MCF 10A (cell line): ENCODE measurements at regions not wholly inside any gene's neighbourhood (a gene's known extent, or its start where the extent isn't known, plus 50 kb on each side); places are given as distances from the start of the nearest gene placed in this dataset.

Source experiments
- BruUV-seq: library from RNA; stranded (reverse); fragments of 400-500 nt; replicated peaks from 2 replicates; lab custom pipeline; 2021; lab: Mats Ljungman, UMichigan
- CTCF ChIA-PET: fragments of 300-600 bp; sonication (Branson Sonifier 250); formaldehyde crosslinking; extraction: SDS; loops from one replicate; lab custom pipeline; 2021; ENCODE audit warnings: antibody characterized with exemption, inconsistent platforms; lab: Yijun Ruan, JAX
- POLR2A ChIA-PET: fragments of 300-600, 350-650 bp; sonication (Branson Sonifier 250); formaldehyde crosslinking; extraction: SDS; loops from one replicate; lab custom pipeline; 2020; ENCODE audit warnings: antibody characterized with exemption, inconsistent platforms; lab: Yijun Ruan, JAX
- DNase-seq: peaks from one replicate; pipeline ENCODE4 v3.0.0-alpha.2; 2018; ENCODE audit not compliant: unreplicated experiment
- H3K27ac Mint-ChIP-seq: one replicate; pipeline ENCODE4 v1.8.0; 2022; ENCODE audit warnings: mild to moderate bottlenecking, low read depth, mixed read lengths; ENCODE audit not compliant: unreplicated experiment
- H3K27me3 Mint-ChIP-seq: one replicate; pipeline ENCODE4 v1.8.0; 2022; ENCODE audit warnings: mixed read lengths; ENCODE audit not compliant: insufficient read depth, unreplicated experiment
- H3K36me3 Mint-ChIP-seq: one replicate; pipeline ENCODE4 v1.8.0; 2022; ENCODE audit warnings: mild to moderate bottlenecking, moderate library complexity, mixed read lengths; ENCODE audit not compliant: insufficient read depth, unreplicated experiment
- H3K4me1 Mint-ChIP-seq: one replicate; pipeline ENCODE4 v1.8.0; 2022; ENCODE audit warnings: mixed read lengths; ENCODE audit not compliant: insufficient read depth, unreplicated experiment
- H3K4me3 Mint-ChIP-seq: one replicate; pipeline ENCODE4 v1.8.0; 2022; ENCODE audit warnings: mild to moderate bottlenecking, moderate library complexity, mixed read lengths; ENCODE audit not compliant: unreplicated experiment
- H3K9me3 Mint-ChIP-seq: one replicate; pipeline ENCODE4 v1.8.0; 2022; ENCODE audit warnings: mixed read lengths; ENCODE audit not compliant: unreplicated experiment
- intact Hi-C: fragments of 100-400 bp; cut with micrococcal nuclease; formaldehyde crosslinking; loops from 2 replicates; pipeline ENCODE4 v1.14.1; 2022
- TF ChIP-seq, protein P1 (sequence below): fragments of 200-600 bp; IDR thresholded peaks from one replicate; pipeline ENCODE4 v1.8.0; 2022; ENCODE audit warnings: antibody characterized with exemption, mild to moderate bottlenecking; ENCODE audit not compliant: unreplicated experiment

DNA sequence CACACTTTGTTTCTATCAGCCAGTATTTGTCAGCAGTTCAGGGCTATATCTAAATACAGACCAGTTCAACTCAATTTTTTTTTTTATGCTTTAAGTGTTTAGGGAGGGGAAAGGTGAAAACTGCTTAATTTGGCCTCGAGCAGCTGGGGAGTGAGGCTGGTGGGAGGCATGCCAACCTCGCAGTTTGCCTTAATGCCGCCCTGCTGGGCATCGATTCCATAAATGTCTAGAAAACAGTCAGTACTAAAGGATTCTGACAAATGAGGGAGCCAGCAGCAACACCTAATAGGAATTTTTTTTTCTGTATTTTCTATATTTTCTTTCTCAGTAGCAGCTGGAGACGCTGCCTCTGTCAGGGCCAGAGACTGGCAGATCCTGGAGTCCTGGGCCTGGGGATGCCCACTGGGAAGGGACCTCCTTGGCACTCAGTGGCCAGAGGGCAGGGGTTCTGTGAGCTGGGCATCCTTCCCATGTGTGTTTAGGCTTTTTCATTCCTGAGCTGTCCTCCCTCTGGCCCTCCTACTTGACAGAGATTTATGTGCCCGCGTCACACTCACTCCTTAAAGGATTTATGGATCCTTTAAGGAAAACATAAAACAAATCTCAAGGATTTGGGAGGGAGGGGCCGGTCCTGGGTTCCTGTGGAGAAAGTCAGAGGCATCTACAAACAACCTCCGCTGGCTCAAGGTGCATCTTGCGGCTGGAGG is 117.8 kb downstream of the WNT5A start:
- Mint-ChIP-seq H3K27me3 (no peaks in the 10 kb centered on the region), H3K4me3 (no peak overlapping the region), H3K27ac (no peak overlapping the region), H3K36me3 (peaks cover 6% of the 10 kb centered on the region), H3K9me3 (no peaks in the 10 kb centered on the region), H3K4me1 (peaks cover 3% of the 10 kb centered on the region)
- CTCF ChIA-PET = no interaction called here
- POLR2A ChIA-PET = no interaction called here
- intact Hi-C loops = no loop called here
- DNase-seq = no peak
- no TSS peak for BruUV-seq
- TF ChIP-seq, protein P1, sequence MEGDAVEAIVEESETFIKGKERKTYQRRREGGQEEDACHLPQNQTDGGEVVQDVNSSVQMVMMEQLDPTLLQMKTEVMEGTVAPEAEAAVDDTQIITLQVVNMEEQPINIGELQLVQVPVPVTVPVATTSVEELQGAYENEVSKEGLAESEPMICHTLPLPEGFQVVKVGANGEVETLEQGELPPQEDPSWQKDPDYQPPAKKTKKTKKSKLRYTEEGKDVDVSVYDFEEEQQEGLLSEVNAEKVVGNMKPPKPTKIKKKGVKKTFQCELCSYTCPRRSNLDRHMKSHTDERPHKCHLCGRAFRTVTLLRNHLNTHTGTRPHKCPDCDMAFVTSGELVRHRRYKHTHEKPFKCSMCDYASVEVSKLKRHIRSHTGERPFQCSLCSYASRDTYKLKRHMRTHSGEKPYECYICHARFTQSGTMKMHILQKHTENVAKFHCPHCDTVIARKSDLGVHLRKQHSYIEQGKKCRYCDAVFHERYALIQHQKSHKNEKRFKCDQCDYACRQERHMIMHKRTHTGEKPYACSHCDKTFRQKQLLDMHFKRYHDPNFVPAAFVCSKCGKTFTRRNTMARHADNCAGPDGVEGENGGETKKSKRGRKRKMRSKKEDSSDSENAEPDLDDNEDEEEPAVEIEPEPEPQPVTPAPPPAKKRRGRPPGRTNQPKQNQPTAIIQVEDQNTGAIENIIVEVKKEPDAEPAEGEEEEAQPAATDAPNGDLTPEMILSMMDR = no peak

DNA sequence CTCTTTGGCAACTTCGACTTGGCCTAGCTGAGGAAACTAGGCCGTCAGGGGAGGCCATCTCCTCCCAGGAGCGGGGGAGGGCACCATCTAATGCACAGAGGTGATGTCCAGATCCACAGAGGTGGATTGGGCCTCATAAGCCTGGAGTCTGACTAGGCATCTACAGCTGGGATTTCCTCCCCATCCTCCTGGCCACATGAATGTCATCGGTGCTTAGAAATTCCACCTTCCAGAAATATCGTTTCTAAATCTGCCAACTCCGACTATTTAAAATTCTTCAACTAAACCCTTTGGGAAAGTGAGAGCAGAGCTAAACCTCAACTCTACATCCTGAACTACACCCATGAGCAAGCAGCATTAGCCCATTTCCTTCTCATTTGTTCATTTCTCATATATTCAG is 118.7 kb downstream of the WNT5A start:
- H3K27me3 Mint-ChIP-seq = no peaks in the 10 kb centered on the region
- no TSS peak for BruUV-seq

DNA sequence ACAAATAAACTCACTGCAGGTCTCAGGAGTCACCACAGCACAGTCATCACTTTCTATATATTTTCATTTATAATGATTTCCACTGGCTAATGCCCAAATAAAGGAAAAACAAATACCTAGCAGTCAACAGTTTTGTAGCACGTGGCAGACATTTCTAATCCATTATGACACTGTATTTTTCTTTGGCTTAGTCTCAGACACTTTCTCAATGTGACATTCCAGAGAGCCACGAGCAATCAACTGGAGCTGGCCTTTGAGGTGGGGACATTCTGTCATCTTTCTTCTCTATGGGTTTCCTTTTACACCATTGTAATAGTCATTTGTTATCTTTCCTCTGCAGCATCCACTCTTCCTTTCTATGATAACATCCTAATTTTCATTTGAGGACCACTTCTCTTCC is 119.7 kb downstream of the WNT5A start:
- TF ChIP-seq, protein P1 = no peak
- ChIA-PET CTCF (no interaction called here), POLR2A (no interaction called here)
- Mint-ChIP-seq H3K4me1 (peaks cover 17% of the 10 kb centered on the region), H3K9me3 (no peaks in the 10 kb centered on the region), H3K27me3 (no peaks in the 10 kb centered on the region), H3K27ac (no peak overlapping the region), H3K36me3 (no peaks in the 10 kb centered on the region), H3K4me3 (no peak overlapping the region)
- intact Hi-C loops = no loop called here
- BruUV-seq = no TSS peak
- no peak for DNase-seq

More for the DNA sequence above, 118.7 kb downstream of the WNT5A start:
- intact Hi-C loops = no loop called here
- ChIA-PET CTCF (interaction anchor here (0.7 kb wide), 1 partner anchor 113 kb away, joined by 3 read pairs; no protein-coding TSS in a partner anchor), POLR2A (no interaction called here)
- Mint-ChIP-seq H3K27ac (no peak overlapping the region), H3K36me3 (no peaks in the 10 kb centered on the region), H3K4me3 (no peak overlapping the region), H3K9me3 (no peaks in the 10 kb centered on the region), H3K4me1 (peaks cover 7% of the 10 kb centered on the region)
- DNase-seq = no peak
- TF ChIP-seq, protein P1 = no peak

DNA sequence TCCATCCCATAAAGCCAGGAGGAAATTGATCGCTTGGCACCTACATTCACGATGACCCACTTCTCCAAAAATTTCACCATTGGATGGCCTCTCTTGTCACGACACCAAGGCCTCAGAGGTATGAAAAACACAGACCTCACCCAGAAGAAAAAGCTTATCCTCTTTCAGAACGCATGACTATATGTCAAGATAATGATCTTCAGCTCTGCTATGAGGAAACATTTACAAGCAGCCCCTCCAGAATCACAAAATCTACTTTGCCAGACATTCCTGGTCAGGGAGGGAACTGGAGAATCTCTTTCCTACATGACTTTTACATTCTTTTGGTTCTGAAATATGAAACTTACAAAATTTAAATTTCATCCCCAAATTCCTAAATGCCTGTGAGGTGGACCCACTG is 122.7 kb downstream of the WNT5A start:
- Mint-ChIP-seq H3K27ac (no peak overlapping the region), H3K4me1 (peaks cover 24% of the 10 kb centered on the region), H3K9me3 (no peaks in the 10 kb centered on the region), H3K4me3 (no peak overlapping the region), H3K36me3 (no peaks in the 10 kb centered on the region), H3K27me3 (no peaks in the 10 kb centered on the region)
- DNase-seq = no peak
- TF ChIP-seq, protein P1 = no peak
- intact Hi-C loops = no loop called here
- BruUV-seq = no TSS peak
- ChIA-PET CTCF (interaction anchor here (0.6 kb wide), 2 partner anchors 363 to 511 kb away, joined by 3 to 4 read pairs; no protein-coding TSS in a partner anchor), POLR2A (interaction anchor here (0.5 kb wide), 1 partner anchor 484 kb away, joined by 5 read pairs; no protein-coding TSS in a partner anchor)
